Liver (tissue), 8 donors: ENCODE measurements at regions not wholly inside any gene's neighbourhood (a gene's known extent, or its start where the extent isn't known, plus 50 kb on each side); places are given as distances from the start of the nearest gene placed in this dataset.

ENCODE experiments used
- DNase-seq: peaks from one replicate; pipeline ENCODE4 v3.0.0-alpha.2; 2017; ENCODE audit warnings: low spot score
- H3K27ac ChIP-seq, 2 donors: one replicate each; pipeline ENCODE4 v1.7.0; 2013; ENCODE audit warnings: inconsistent platforms in 2 of 2, low read length in 2 of 2, control low read depth in 1 of 2, low read depth in 1 of 2, mild to moderate bottlenecking in 1 of 2
- H3K27me3 ChIP-seq, 4 donors: one replicate each; pipeline versions ENCODE4 v1.6.1 to v1.7.0; 2013; ENCODE audit warnings: low read length in 3 of 4, inconsistent platforms in 1 of 4, mild to moderate bottlenecking in 1 of 4, moderate library complexity in 1 of 4; ENCODE audit not compliant: control insufficient read depth in 4 of 4, insufficient read depth in 4 of 4
- H3K36me3 ChIP-seq, 4 donors: one replicate each; pipeline versions ENCODE4 v1.6.1 to v1.7.0; 2013; ENCODE audit warnings: low read length in 3 of 4, mild to moderate bottlenecking in 3 of 4, low read depth in 1 of 4, moderate library complexity in 1 of 4; ENCODE audit not compliant: control insufficient read depth in 4 of 4, insufficient read depth in 3 of 4
- H3K4me1 ChIP-seq, 4 donors: one replicate each; pipeline versions ENCODE4 v1.6.1 to v1.7.0; 2013; ENCODE audit warnings: low read length in 3 of 4, mild to moderate bottlenecking in 3 of 4, moderate library complexity in 1 of 4; ENCODE audit not compliant: control insufficient read depth in 4 of 4, insufficient read depth in 4 of 4
- H3K4me3 ChIP-seq, 3 donors: one replicate each; pipeline versions ENCODE4 v1.6.1 to v1.7.0; 2013; ENCODE audit warnings: low read length in 3 of 3, control low read depth in 1 of 3, low read depth in 1 of 3, mild to moderate bottlenecking in 1 of 3
- H3K9ac ChIP-seq, 2 donors: one replicate each; pipeline ENCODE4 v1.7.0; 2013; ENCODE audit warnings: low read length in 2 of 2, mild to moderate bottlenecking in 2 of 2, moderate library complexity in 2 of 2, control low read depth in 1 of 2, low read depth in 1 of 2
- H3K9me3 ChIP-seq, 4 donors: one replicate each; pipeline versions ENCODE4 v1.6.1 to v1.7.0; 2013; ENCODE audit warnings: low read length in 3 of 4; ENCODE audit not compliant: control insufficient read depth in 4 of 4
- EGR1 ChIP-seq, 2 donors: IDR thresholded peaks; 2 replicates each; pipeline ENCODE4 v1.6.1; 2016 to 2018; ENCODE audit warnings: antibody characterized with exemption in 2 of 2, low read depth in 2 of 2
- FOXA1 ChIP-seq: IDR thresholded peaks from 2 replicates; pipeline ENCODE4 v1.6.1; 2016; ENCODE audit warnings: antibody characterized with exemption
- FOXA2 ChIP-seq: IDR thresholded peaks from 2 replicates; pipeline ENCODE4 v1.6.1; 2016; ENCODE audit warnings: antibody characterized with exemption
- GABPA ChIP-seq, 2 donors: IDR thresholded peaks in 1 of 2; conservative IDR thresholded peaks in 1 of 2; 2 replicates each; pipeline ENCODE4 v1.6.1; 2016; ENCODE audit warnings: antibody characterized with exemption in 2 of 2, mild to moderate bottlenecking in 1 of 2, moderate library complexity in 1 of 2
- HNF4A ChIP-seq, 2 donors: conservative IDR thresholded peaks; 2 replicates each; pipeline ENCODE4 v1.6.1; 2016; ENCODE audit warnings: antibody characterized with exemption in 2 of 2, mild to moderate bottlenecking in 2 of 2
- HNF4G ChIP-seq: IDR thresholded peaks from 2 replicates; pipeline ENCODE4 v1.6.1; 2016; ENCODE audit warnings: antibody characterized with exemption
- NR2F2 ChIP-seq: IDR thresholded peaks from 2 replicates; pipeline ENCODE4 v1.6.1; 2016; ENCODE audit warnings: antibody characterized with exemption
- RAD21 ChIP-seq, 2 donors: IDR thresholded peaks; 2 replicates each; pipeline ENCODE4 v1.6.1; 2016; ENCODE audit warnings: antibody characterized with exemption in 2 of 2, mild to moderate bottlenecking in 2 of 2
- RXRA ChIP-seq, 2 donors: IDR thresholded peaks; 2 replicates each; pipeline ENCODE4 v1.6.1; 2017 to 2018; ENCODE audit warnings: antibody characterized with exemption in 2 of 2, mild to moderate bottlenecking in 1 of 2
- SP1 ChIP-seq: IDR thresholded peaks from 2 replicates; pipeline ENCODE4 v1.6.1; 2018; ENCODE audit warnings: antibody characterized with exemption, mild to moderate bottlenecking
- TAF1 ChIP-seq: conservative IDR thresholded peaks from 2 replicates; pipeline ENCODE4 v1.6.1; 2016; ENCODE audit warnings: antibody characterized with exemption, mild to moderate bottlenecking
- YY1 ChIP-seq: IDR thresholded peaks from 2 replicates; pipeline ENCODE4 v1.6.1; 2016; ENCODE audit warnings: antibody characterized with exemption, mild to moderate bottlenecking
- WGBS: extraction: QIAGEN DNeasy Blood & Tissue Kit; methylation state at CpG from one replicate; pipeline ENCODE4 v1.1.7; 2013; 5-methylcytosine and 5-hydroxymethylcytosine counted together
- TF ChIP-seq, protein P1 (sequence below): IDR thresholded peaks from 2 replicates; pipeline ENCODE4 v1.6.1; 2016; ENCODE audit warnings: antibody characterized with exemption
- TF ChIP-seq, protein P2 (sequence below): IDR thresholded peaks from 2 replicates; pipeline ENCODE4 v1.6.1; 2016; ENCODE audit warnings: antibody characterized with exemption
- TF ChIP-seq, protein P3 (sequence below): fragments of 150-350 bp; IDR thresholded peaks from 2 replicates; pipeline ENCODE4 v1.5.1; 2017; ENCODE audit warnings: improper control_type of control experiment, low read depth, low read length; ENCODE audit not compliant: missing input control
- TF ChIP-seq, protein P4 (sequence below): IDR thresholded peaks from 2 replicates; pipeline ENCODE4 v1.6.1; 2016; ENCODE audit warnings: antibody characterized with exemption
- TF ChIP-seq, protein P5 (sequence below): IDR thresholded peaks from 2 replicates; pipeline ENCODE4 v1.6.1; 2016; ENCODE audit warnings: antibody characterized with exemption, mild to moderate bottlenecking
- donor health status: healthy.
- donor health status: healthy.
- donor health status: healthy.
- donor health status: healthy.
- donor health status: healthy.

DNA sequence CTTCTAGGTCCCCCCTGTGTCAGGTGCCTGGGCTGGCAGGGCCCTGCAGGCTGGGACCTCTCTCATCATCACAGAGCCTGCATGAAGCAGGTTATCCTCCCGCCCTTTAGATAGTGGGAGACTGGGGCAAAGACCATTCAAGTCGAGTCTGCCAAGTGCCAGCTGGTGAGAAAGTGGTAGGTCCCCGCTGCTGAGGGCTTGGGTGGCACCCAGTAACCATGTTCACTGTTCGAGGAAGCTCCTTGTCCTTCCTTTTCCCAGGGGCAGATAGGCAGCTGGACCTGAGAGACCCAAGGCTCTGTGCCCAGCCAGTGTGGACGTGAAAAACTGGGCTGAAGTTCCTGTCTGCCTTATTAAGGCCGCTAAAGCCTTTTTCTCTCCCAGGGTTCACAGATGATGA is 1319.8 kb downstream of the TBC1D22A start:
- no peaks in the 10 kb centered on the region for H3K4me1 ChIP-seq
- TF ChIP-seq NR2F2, result no peak
- no peak for TF ChIP-seq HNF4G
- TF ChIP-seq EGR1 (IDR thresholded peaks at IDR 0.05; ENCODE audit: low read depth in 2 of 2), result no peak
- no peak for TF ChIP-seq FOXA1
- no peak for TF ChIP-seq YY1
- TF ChIP-seq RXRA (IDR thresholded peaks at IDR 0.05), result no peak

DNA sequence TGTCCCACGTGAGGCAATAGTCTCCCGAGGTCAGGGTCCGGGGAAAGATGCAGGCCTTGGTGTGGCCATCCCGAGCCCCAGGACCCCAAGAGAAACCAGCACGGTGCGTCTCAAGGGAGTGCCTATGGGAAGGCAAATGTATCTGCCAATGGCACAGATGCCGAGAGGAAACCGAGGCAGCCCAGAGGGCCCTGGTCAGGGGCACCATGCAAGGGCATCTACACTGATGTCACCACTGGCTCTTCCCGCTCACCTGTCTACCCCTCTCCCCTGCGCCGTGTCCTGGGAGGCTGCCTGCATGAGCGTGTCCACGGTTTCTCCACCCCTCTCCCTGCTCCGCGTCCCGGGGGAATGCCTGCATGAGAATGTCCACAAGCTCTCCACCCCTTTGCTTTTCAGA is 1318.8 kb downstream of the TBC1D22A start:
- Histone ChIP-seq H3K27ac (no peak overlapping the region), H3K36me3 (no peaks in the 10 kb centered on the region), H3K4me3 (no peak overlapping the region), H3K27me3 (no peaks in the 10 kb centered on the region), H3K9me3 (no peaks in the 10 kb centered on the region), H3K4me1 (no peaks in the 10 kb centered on the region), H3K9ac (no peak overlapping the region)
- WGBS, result 80% methylated on average over 16 of the region's 16 CpGs
- TF ChIP-seq, protein P1, sequence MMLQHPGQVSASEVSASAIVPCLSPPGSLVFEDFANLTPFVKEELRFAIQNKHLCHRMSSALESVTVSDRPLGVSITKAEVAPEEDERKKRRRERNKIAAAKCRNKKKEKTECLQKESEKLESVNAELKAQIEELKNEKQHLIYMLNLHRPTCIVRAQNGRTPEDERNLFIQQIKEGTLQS, result no peak
- no peak for TF ChIP-seq HNF4G
- no peak for TF ChIP-seq FOXA2
- TF ChIP-seq, protein P2, sequence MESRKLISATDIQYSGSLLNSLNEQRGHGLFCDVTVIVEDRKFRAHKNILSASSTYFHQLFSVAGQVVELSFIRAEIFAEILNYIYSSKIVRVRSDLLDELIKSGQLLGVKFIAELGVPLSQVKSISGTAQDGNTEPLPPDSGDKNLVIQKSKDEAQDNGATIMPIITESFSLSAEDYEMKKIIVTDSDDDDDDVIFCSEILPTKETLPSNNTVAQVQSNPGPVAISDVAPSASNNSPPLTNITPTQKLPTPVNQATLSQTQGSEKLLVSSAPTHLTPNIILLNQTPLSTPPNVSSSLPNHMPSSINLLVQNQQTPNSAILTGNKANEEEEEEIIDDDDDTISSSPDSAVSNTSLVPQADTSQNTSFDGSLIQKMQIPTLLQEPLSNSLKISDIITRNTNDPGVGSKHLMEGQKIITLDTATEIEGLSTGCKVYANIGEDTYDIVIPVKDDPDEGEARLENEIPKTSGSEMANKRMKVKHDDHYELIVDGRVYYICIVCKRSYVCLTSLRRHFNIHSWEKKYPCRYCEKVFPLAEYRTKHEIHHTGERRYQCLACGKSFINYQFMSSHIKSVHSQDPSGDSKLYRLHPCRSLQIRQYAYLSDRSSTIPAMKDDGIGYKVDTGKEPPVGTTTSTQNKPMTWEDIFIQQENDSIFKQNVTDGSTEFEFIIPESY, result no peak
- no peak for TF ChIP-seq TAF1
- TF ChIP-seq, protein P3, sequence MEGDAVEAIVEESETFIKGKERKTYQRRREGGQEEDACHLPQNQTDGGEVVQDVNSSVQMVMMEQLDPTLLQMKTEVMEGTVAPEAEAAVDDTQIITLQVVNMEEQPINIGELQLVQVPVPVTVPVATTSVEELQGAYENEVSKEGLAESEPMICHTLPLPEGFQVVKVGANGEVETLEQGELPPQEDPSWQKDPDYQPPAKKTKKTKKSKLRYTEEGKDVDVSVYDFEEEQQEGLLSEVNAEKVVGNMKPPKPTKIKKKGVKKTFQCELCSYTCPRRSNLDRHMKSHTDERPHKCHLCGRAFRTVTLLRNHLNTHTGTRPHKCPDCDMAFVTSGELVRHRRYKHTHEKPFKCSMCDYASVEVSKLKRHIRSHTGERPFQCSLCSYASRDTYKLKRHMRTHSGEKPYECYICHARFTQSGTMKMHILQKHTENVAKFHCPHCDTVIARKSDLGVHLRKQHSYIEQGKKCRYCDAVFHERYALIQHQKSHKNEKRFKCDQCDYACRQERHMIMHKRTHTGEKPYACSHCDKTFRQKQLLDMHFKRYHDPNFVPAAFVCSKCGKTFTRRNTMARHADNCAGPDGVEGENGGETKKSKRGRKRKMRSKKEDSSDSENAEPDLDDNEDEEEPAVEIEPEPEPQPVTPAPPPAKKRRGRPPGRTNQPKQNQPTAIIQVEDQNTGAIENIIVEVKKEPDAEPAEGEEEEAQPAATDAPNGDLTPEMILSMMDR, result no peak
- TF ChIP-seq FOXA1, result no peak
- TF ChIP-seq YY1, result no peak
- TF ChIP-seq SP1, result no peak
- TF ChIP-seq GABPA (IDR thresholded peaks at IDR 0.05 in 1 of 2, conservative IDR thresholded peaks at IDR 0.05 in 1 of 2), result no peak
- TF ChIP-seq RAD21 (IDR thresholded peaks at IDR 0.05), result no peak
- TF ChIP-seq, protein P4, sequence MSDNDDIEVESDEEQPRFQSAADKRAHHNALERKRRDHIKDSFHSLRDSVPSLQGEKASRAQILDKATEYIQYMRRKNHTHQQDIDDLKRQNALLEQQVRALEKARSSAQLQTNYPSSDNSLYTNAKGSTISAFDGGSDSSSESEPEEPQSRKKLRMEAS, result no peak
- TF ChIP-seq, protein P5, sequence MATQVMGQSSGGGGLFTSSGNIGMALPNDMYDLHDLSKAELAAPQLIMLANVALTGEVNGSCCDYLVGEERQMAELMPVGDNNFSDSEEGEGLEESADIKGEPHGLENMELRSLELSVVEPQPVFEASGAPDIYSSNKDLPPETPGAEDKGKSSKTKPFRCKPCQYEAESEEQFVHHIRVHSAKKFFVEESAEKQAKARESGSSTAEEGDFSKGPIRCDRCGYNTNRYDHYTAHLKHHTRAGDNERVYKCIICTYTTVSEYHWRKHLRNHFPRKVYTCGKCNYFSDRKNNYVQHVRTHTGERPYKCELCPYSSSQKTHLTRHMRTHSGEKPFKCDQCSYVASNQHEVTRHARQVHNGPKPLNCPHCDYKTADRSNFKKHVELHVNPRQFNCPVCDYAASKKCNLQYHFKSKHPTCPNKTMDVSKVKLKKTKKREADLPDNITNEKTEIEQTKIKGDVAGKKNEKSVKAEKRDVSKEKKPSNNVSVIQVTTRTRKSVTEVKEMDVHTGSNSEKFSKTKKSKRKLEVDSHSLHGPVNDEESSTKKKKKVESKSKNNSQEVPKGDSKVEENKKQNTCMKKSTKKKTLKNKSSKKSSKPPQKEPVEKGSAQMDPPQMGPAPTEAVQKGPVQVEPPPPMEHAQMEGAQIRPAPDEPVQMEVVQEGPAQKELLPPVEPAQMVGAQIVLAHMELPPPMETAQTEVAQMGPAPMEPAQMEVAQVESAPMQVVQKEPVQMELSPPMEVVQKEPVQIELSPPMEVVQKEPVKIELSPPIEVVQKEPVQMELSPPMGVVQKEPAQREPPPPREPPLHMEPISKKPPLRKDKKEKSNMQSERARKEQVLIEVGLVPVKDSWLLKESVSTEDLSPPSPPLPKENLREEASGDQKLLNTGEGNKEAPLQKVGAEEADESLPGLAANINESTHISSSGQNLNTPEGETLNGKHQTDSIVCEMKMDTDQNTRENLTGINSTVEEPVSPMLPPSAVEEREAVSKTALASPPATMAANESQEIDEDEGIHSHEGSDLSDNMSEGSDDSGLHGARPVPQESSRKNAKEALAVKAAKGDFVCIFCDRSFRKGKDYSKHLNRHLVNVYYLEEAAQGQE, result no peak
- no peak for TF ChIP-seq RXRA (IDR thresholded peaks at IDR 0.05)
- no peak for TF ChIP-seq EGR1 (IDR thresholded peaks at IDR 0.05; ENCODE audit: low read depth in 2 of 2)
- no peak for TF ChIP-seq HNF4A (conservative IDR thresholded peaks at IDR 0.05)
- TF ChIP-seq NR2F2, result no peak
- DNase-seq, result no peak

More for the DNA sequence above, 1319.8 kb downstream of the TBC1D22A start:
- Histone ChIP-seq H3K27ac (no peak overlapping the region), H3K4me3 (no peak overlapping the region), H3K9me3 (no peaks in the 10 kb centered on the region), H3K9ac (no peak overlapping the region), H3K36me3 (no peaks in the 10 kb centered on the region), H3K27me3 (no peaks in the 10 kb centered on the region)
- 67% methylated on average over 6 of the region's 6 CpGs for WGBS
- no peak for DNase-seq
